DOHH2 (cell line): ENCODE measurements at regions not wholly inside any gene's neighbourhood (a gene's known extent, or its start where the extent isn't known, plus 50 kb on each side); places are given as distances from the start of the nearest gene placed in this dataset.

Experiments
- H3F3A ChIP-seq: fragments of 200-600 bp; sonication (generic), shearing (Covaris generic); 2 replicates; pipeline ENCODE4 v1.6.0; 2016; ENCODE audit warnings: antibody characterized with exemption, mild to moderate bottlenecking; ENCODE audit not compliant: control insufficient read depth, insufficient read depth
- H3K27ac ChIP-seq: fragments of 200-600 bp; sonication (generic); 2 replicates; pipeline ENCODE4 v1.5.1; 2014; ENCODE audit warnings: low read depth, mild to moderate bottlenecking, low read length, moderate library complexity
- H3K27me3 ChIP-seq: fragments of 200-600 bp; sonication (generic); 2 replicates; pipeline ENCODE4 v1.6.1; 2014; ENCODE audit warnings: mild to moderate bottlenecking, low read length, mixed read lengths; ENCODE audit not compliant: control insufficient read depth
- H3K36me3 ChIP-seq: fragments of 200-600 bp; sonication (generic); 2 replicates; pipeline ENCODE4 v1.6.1; 2014; ENCODE audit warnings: mild to moderate bottlenecking, low read length, moderate library complexity, mixed read lengths; ENCODE audit not compliant: control insufficient read depth
- H3K4me1 ChIP-seq: fragments of 200-600 bp; sonication (generic); 2 replicates; pipeline ENCODE4 v1.6.1; 2014; ENCODE audit warnings: mild to moderate bottlenecking, low read length, mixed read lengths; ENCODE audit not compliant: control insufficient read depth
- H3K4me2 ChIP-seq: fragments of 200-600 bp; sonication (generic); 2 replicates; pipeline ENCODE4 v1.6.0; 2014; ENCODE audit warnings: mild to moderate bottlenecking, low read length, moderate library complexity
- H3K4me3 ChIP-seq: fragments of 200-600 bp; sonication (generic); 2 replicates; pipeline ENCODE4 v1.5.1; 2014; ENCODE audit warnings: mild to moderate bottlenecking, low read length, mixed read lengths
- H3K79me2 ChIP-seq: fragments of 200-600 bp; sonication (generic); 2 replicates; pipeline ENCODE4 v1.6.1; 2014; ENCODE audit warnings: mild to moderate bottlenecking, low read length, mixed read lengths; ENCODE audit not compliant: control insufficient read depth
- H3K9me2 ChIP-seq: fragments of 200-600 bp; sonication (generic); replicated peaks from 2 replicates; pipeline ENCODE4 v1.6.1; 2014; ENCODE audit warnings: mild to moderate bottlenecking, low read length, mixed read lengths; ENCODE audit not compliant: control insufficient read depth
- H3K9me3 ChIP-seq: fragments of 200-600 bp; sonication (generic); 2 replicates; pipeline ENCODE4 v1.6.1; 2014; ENCODE audit warnings: antibody characterized with exemption, low read length, mixed read lengths; ENCODE audit not compliant: control insufficient read depth, insufficient read depth
- H4K20me1 ChIP-seq: fragments of 200-600 bp; sonication (generic); 2 replicates; pipeline ENCODE4 v1.6.0; 2014; ENCODE audit warnings: low read depth, mild to moderate bottlenecking, antibody characterized with exemption, low read length, moderate library complexity; ENCODE audit not compliant: control insufficient read depth, insufficient read depth
- CTCF ChIP-seq: fragments of 200-600 bp; sonication (generic); IDR thresholded peaks from one replicate; pipeline ENCODE4 v1.5.1; 2014; ENCODE audit warnings: antibody characterized with exemption, mild to moderate bottlenecking, low read depth, low read length; ENCODE audit not compliant: poor library complexity, severe bottlenecking
- EZH2phosphoT487 ChIP-seq: fragments of 200-600 bp; sonication (generic); IDR thresholded peaks from 2 replicates; pipeline ENCODE4 v1.6.1; 2017; ENCODE audit warnings: borderline replicate concordance, mild to moderate bottlenecking, antibody characterized with exemption, low read length, moderate library complexity, mixed read lengths

GRCh38 chr5:123756816-123757215, 244.8 kb downstream of the CSNK1G3 start:
- no peaks in the 10 kb centered on the region for H3K36me3 ChIP-seq
- H3K79me2 ChIP-seq, result no peaks in the 10 kb centered on the region
- H3K4me1 ChIP-seq, result no peaks in the 10 kb centered on the region
- H3K4me2 ChIP-seq, result no peak overlapping the region
- H3K27ac ChIP-seq, result no peak overlapping the region
- H4K20me1 ChIP-seq, result no peaks in the 10 kb centered on the region
- H3K27me3 ChIP-seq, result no peaks in the 10 kb centered on the region
- H3K4me3 ChIP-seq, result no peak overlapping the region
- no peak for TF ChIP-seq EZH2phosphoT487
- TF ChIP-seq CTCF, result no peak
- no peaks in the 10 kb centered on the region for H3K9me3 ChIP-seq
- no peaks in the 10 kb centered on the region for H3K9me2 ChIP-seq
- H3F3A ChIP-seq, result no peaks in the 10 kb centered on the region

- no peaks in the 10 kb centered on the region for H3K9me2 ChIP-seq
- no peaks in the 10 kb centered on the region for H3F3A ChIP-seq
- no peaks in the 10 kb centered on the region for H3K36me3 ChIP-seq
- no peaks in the 10 kb centered on the region for H4K20me1 ChIP-seq
- TF ChIP-seq EZH2phosphoT487 (no peak), CTCF (no peak)
- H3K27me3 ChIP-seq, result no peaks in the 10 kb centered on the region
- no peak overlapping the region for H3K4me2 ChIP-seq
- H3K9me3 ChIP-seq, result no peaks in the 10 kb centered on the region
- H3K4me3 ChIP-seq, result no peak overlapping the region
- H3K4me1 ChIP-seq, result no peaks in the 10 kb centered on the region
- H3K27ac ChIP-seq, result no peak overlapping the region
- H3K79me2 ChIP-seq, result no peaks in the 10 kb centered on the region
Observed at GRCh38 chr5:123756318-123756665, 244.3 kb downstream of the CSNK1G3 start.

GRCh38 chr5:123755653-123756317, 243.8 kb downstream of the CSNK1G3 start:
- Histone ChIP-seq H3K36me3 (no peaks in the 10 kb centered on the region), H3K4me2 (no peak overlapping the region), H3K79me2 (no peaks in the 10 kb centered on the region), H4K20me1 (no peaks in the 10 kb centered on the region), H3K9me3 (no peaks in the 10 kb centered on the region), H3F3A (no peaks in the 10 kb centered on the region), H3K4me1 (no peaks in the 10 kb centered on the region), H3K27me3 (no peaks in the 10 kb centered on the region), H3K4me3 (no peak overlapping the region), H3K9me2 (no peaks in the 10 kb centered on the region), H3K27ac (no peak overlapping the region)
- TF ChIP-seq EZH2phosphoT487 (no peak), CTCF (no peak)
